ENCODE measurements at regions not wholly inside any gene's neighbourhood (a gene's known extent, or its start where the extent isn't known, plus 50 kb on each side); places are given as distances from the start of the nearest gene placed in this dataset.

DNA sequence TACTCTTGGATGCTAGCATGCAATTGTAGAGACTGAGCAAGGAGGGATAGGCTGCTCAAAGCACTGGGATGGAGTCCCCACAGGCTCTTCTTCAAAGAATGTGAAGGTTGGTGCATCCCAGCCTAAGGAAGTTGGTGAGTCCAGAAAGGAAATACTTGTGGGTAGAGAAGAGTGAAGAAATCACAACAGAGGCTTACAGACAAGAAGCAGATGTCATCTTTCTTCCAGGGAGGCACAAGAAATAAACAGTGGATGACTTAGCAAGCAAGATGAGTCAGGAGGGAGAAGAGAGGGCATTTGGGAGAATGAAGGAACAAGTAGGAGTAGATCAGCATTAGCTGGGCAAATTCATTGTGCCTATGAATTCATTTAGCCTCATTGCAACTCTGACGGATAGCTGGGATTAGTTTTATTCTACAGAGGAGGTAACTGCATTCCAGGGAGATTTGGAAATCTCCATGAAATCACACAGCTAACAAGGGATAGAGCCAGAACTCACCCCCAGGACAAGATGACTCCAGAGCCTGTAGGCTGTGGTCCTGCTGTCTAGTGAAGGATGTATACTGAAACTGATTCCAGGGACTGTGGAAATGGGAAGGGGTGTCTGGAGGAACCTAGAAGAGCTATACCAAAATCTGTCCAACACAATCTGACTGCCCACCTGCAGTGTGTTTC lies 125.8 kb upstream of the SPTLC3 start:
- Histone ChIP-seq H3K9me3 (ENCODE audit: control insufficient read depth, insufficient read depth, low read length) (no peaks in the 10 kb centered on the region), H3F3A (ENCODE audit: control insufficient read depth, insufficient read depth) (no peaks in the 10 kb centered on the region), H3K27ac (ENCODE audit: low read depth, low read length) (no peak overlapping the region), H3K36me3 (ENCODE audit: control insufficient read depth, low read length) (no peaks in the 10 kb centered on the region), H3K4me3 (ENCODE audit: low read length) (no peak overlapping the region), H3K27me3 (ENCODE audit: control insufficient read depth, low read length) (no peaks in the 10 kb centered on the region), H3K4me2 (ENCODE audit: low read length) (no peak overlapping the region), H3K4me1 (ENCODE audit: control insufficient read depth, low read length) (no peaks in the 10 kb centered on the region), H4K20me1 (ENCODE audit: control insufficient read depth, insufficient read depth, low read depth, low read length) (no peaks in the 10 kb centered on the region), H3K79me2 (ENCODE audit: control insufficient read depth, low read length) (no peaks in the 10 kb centered on the region), H3K9me2 (replicated peaks; ENCODE audit: control insufficient read depth, low read length) (no peaks in the 10 kb centered on the region)
- TF ChIP-seq, protein P1, sequence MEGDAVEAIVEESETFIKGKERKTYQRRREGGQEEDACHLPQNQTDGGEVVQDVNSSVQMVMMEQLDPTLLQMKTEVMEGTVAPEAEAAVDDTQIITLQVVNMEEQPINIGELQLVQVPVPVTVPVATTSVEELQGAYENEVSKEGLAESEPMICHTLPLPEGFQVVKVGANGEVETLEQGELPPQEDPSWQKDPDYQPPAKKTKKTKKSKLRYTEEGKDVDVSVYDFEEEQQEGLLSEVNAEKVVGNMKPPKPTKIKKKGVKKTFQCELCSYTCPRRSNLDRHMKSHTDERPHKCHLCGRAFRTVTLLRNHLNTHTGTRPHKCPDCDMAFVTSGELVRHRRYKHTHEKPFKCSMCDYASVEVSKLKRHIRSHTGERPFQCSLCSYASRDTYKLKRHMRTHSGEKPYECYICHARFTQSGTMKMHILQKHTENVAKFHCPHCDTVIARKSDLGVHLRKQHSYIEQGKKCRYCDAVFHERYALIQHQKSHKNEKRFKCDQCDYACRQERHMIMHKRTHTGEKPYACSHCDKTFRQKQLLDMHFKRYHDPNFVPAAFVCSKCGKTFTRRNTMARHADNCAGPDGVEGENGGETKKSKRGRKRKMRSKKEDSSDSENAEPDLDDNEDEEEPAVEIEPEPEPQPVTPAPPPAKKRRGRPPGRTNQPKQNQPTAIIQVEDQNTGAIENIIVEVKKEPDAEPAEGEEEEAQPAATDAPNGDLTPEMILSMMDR (IDR thresholded peaks at IDR 0.05; ENCODE audit: low read depth, low read length, poor library complexity, severe bottlenecking) = no peak

DNA sequence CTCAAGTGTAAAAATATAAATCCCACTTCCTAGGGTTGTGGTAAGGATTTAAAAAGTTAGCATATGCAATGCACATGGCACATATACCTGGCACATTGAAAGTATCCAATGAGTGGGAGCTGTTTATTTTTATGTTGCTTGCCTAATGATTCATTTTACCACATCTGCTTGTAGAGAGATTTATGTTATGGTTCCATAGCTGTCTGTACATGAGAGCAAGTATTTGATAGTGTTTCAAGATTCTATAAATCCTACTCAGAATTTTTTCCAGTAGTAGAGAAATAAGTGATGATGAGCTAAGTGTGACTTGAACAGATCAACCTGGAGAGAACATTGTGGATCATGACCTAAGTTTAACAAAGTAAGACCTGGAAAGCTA lies 125.3 kb upstream of the SPTLC3 start:
- no peak overlapping the region for H3K27ac ChIP-seq (ENCODE audit: low read depth, low read length)
- H3K9me2 ChIP-seq (replicated peaks; ENCODE audit: control insufficient read depth, low read length) = no peaks in the 10 kb centered on the region
- H3K9me3 ChIP-seq (ENCODE audit: control insufficient read depth, insufficient read depth, low read length) = no peaks in the 10 kb centered on the region
- H3K4me1 ChIP-seq (ENCODE audit: control insufficient read depth, low read length) = no peaks in the 10 kb centered on the region
- no peaks in the 10 kb centered on the region for H3K36me3 ChIP-seq (ENCODE audit: control insufficient read depth, low read length)
- no peaks in the 10 kb centered on the region for H3K79me2 ChIP-seq (ENCODE audit: control insufficient read depth, low read length)
- TF ChIP-seq, protein P1 (IDR thresholded peaks at IDR 0.05; ENCODE audit: low read depth, low read length, poor library complexity, severe bottlenecking) = no peak
- H3K4me3 ChIP-seq (ENCODE audit: low read length) = no peak overlapping the region
- H4K20me1 ChIP-seq (ENCODE audit: control insufficient read depth, insufficient read depth, low read depth, low read length) = no peaks in the 10 kb centered on the region
- no peak overlapping the region for H3K4me2 ChIP-seq (ENCODE audit: low read length)
- no peaks in the 10 kb centered on the region for H3K27me3 ChIP-seq (ENCODE audit: control insufficient read depth, low read length)
- no peaks in the 10 kb centered on the region for H3F3A ChIP-seq (ENCODE audit: control insufficient read depth, insufficient read depth)

DNA sequence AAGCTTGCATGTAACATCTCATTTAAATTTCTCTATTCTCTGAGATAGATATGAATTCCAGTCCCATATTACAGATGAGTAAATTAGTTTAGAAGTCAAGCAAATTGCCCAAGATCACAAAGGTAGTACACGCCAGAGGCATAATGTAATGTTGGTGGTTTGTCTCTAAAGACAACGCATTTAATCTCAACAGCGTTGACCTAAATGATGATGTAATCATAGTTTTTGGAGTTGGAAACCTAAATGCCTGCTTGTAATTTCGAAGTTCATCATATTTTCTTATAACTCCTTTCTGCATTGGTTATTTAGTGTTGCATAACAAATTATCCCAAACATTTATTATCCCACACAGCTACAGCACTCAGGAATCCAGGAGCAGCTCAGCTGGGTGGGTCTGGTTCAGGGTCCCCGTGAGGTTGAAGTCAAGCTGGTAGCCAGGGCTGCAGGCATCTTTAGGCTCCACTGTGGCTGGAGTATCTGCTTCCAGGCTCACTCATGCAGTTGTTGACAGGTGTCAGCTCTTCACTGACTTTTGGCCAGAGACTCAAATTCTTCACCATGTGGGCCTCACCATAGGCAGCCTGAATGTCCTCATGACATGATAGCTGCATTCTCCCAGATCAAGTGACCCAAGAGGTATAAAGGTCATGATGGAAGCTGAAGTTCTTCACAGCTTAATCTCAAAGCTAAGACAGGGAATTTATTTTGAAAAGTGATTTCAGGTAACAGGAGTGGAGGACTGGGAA lies 122.0 kb upstream of the SPTLC3 start:
- Histone ChIP-seq H3K4me3 (ENCODE audit: low read length) (no peak overlapping the region), H3K4me2 (ENCODE audit: low read length) (no peak overlapping the region), H3K36me3 (ENCODE audit: control insufficient read depth, low read length) (no peaks in the 10 kb centered on the region), H3F3A (ENCODE audit: control insufficient read depth, insufficient read depth) (no peaks in the 10 kb centered on the region), H3K27me3 (ENCODE audit: control insufficient read depth, low read length) (no peaks in the 10 kb centered on the region), H4K20me1 (ENCODE audit: control insufficient read depth, insufficient read depth, low read depth, low read length) (no peaks in the 10 kb centered on the region), H3K9me2 (replicated peaks; ENCODE audit: control insufficient read depth, low read length) (no peaks in the 10 kb centered on the region), H3K79me2 (ENCODE audit: control insufficient read depth, low read length) (no peaks in the 10 kb centered on the region), H3K27ac (ENCODE audit: low read depth, low read length) (no peak overlapping the region), H3K4me1 (ENCODE audit: control insufficient read depth, low read length) (no peaks in the 10 kb centered on the region), H3K9me3 (ENCODE audit: control insufficient read depth, insufficient read depth, low read length) (no peaks in the 10 kb centered on the region)
- TF ChIP-seq, protein P1 (IDR thresholded peaks at IDR 0.05; ENCODE audit: low read depth, low read length, poor library complexity, severe bottlenecking) = no peak
- TF ChIP-seq EZH2phosphoT487 (IDR thresholded peaks at IDR 0.05; ENCODE audit: borderline replicate concordance, low read length) = no peak

Data from DOHH2 (cell line).